ENCODE measurements at regions not wholly inside any gene's neighbourhood (a gene's known extent, or its start where the extent isn't known, plus 50 kb on each side); places are given as distances from the start of the nearest gene placed in this dataset.
"Not testable (repeated sequence)": the region's sequence is repeated elsewhere in the genome, so short reads cannot be mapped to it uniquely, and the experiment has no call there.

DNA sequence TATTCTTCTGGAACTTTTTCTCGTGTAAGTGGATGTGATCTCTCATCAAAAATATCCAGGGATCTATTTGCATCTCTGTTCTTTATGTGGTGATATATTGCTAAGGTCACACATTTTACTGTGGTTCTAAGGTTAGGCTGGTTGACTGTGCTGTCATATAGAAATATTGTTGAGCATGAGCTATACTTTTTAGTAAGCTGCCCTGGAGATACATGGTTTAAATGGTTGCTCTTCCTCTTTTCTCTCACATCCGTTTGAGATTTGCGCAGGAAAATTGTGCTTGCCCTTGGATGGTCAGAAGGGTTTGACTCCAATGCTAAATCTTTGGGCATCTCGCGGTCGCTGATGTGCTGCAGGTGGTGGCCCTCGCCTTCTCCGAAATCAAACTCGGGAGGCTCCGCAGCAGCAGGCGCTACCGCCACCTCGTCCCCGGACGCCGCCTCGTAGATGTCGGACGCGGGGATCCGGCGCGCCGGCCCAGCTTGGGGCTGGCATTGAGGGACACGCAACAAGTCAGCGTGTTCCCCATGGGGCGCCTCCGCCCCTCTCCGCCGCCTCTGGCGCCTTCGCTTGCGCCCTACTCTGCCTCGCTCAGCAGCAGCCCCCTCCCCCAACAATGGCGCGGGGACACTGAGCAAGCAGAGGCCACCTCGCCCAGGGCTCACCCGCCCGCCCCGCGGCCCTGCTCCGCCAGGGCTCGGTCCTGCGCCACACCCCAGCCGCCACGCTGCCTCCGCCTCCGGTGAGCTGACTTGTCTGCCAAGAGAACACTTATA, 154.5 kb downstream of the MSN start:
- DNase-seq, result peak; percentile 5

GRCh38 chrX:65819983-65820382, 152.5 kb downstream of the MSN start:
- not testable (repeated sequence) for DNase-seq

- DNase-seq, result no peak
Measured at GRCh38 chrX:65813245-65813644, 145.8 kb downstream of the MSN start.

DNA sequence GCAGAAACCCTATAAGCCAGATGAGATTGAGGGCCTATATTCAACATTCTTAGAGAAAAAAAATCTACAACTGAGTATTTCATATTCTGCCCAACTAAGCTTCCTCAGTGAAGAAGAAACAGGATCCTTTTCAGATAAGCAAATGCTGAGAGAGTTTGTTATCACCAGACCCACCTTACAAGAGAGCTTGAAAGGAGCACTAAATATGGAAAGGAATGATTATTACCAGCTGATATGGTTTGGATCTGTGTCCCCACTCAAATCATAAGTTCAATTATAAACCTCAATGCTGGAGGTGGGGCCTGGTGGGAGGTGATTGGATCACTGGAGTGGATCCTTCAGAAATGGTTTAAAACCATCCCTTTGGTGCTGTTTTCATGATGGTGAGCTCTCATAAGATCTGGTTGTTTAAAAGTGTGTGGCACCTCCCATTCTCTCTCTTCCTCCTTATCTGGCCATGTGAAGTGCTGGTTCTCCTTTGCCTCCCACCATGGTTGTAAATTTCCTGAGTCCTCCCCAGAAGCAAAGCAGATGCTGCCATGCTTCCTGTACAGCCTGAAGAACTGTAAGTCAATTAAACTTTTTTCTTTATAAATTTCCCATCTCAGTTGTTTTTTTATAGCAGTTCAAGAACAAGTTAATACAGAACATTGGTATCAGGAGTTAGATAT, 144.2 kb downstream of the MSN start:
- no peak for DNase-seq
